GM18951 (cell line): ENCODE measurements at regions not wholly inside any gene's neighbourhood (a gene's known extent, or its start where the extent isn't known, plus 50 kb on each side); places are given as distances from the start of the nearest gene placed in this dataset.

Experiments used
- POLR2A ChIP-seq: IDR thresholded peaks from 4 replicates; pipeline ENCODE4 v1.6.1; 2011; ENCODE audit warnings: mild to moderate bottlenecking; ENCODE audit not compliant: insufficient read length, insufficient read depth; ENCODE audit errors: extremely low read depth
- in situ Hi-C: fragments of 300-500 bp; cut with MboI; formaldehyde crosslinking; loops from one replicate; pipeline ENCODE4 v1.12.0; 2022; ENCODE audit warnings: low sequenced_read_pairs, mixed read lengths, inconsistent platforms; ENCODE audit not compliant: unreplicated experiment

DNA sequence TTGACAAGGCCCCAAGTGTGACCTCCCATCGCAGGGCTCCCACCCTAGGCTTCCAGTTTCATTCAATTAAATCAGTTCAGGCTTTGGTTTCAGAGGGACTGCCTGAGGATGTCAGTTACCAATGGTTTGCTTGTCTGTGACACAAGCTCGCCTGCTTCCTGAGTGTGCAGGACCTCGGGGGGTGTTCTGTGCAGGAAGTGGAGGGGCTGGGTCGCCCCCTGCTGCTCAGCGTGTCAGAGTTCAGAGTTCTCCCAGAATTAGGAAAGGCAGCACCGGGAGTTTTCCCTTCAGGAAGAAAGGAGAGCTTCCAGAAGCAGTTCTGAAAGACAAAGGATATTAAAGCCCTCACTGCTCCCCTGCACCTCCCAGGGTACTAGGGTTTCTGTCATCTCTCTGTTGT, 50.8 kb upstream of the TGM3 start:
- in situ Hi-C loops, result no loop called here
- no peak for TF ChIP-seq POLR2A

DNA sequence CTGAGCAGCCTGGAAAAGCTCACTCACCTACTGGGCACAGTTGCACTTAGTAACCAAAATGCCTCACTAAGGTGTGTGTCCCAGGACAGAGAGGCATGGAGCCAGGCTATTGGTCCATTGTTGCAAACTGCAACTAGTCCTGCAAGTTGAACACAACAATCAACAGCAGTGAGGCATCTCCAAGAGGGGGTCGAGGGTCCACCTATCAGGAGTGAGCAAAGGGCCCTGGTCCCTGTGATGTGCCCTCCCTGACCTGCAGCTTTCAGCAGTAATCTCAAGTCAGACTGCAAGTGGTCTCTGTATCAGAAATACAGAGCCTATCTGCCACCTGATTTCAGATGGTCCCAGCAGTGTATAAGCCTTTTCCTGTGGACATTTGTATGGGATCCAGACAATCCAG, 50.2 kb upstream of the TGM3 start:
- TF ChIP-seq POLR2A, result no peak
- in situ Hi-C loops, result no loop called here
